ENCODE measurements at regions not wholly inside any gene's neighbourhood (a gene's known extent, or its start where the extent isn't known, plus 50 kb on each side); places are given as distances from the start of the nearest gene placed in this dataset.

DNA sequence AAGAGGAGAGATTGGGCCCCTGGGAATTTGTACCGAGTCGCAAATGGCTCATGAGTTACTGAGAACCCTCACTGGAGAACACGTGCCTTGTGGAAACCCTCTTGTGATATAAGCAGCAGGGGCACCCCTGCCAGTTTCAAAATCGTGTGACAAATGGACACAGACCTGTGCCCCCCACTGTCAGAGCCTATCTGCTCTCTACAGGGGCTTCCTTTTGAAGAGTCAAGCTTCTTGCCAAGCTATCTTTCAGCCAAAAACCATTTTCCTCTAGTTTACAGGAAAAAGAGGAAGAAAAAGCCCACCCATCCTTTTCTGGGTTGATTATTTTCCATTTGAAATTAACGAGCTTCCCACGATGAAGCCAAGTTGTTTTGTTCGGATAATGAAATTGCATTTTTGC is 64.1 kb upstream of the MPP7 start:
- Histone ChIP-seq H3K4me3 (replicated peaks in 1 of 3; ENCODE audit: insufficient read depth in 1 of 3, low read depth in 1 of 3, low read length in 3 of 3) (no peak overlapping the region), H3K79me2 (ENCODE audit: control insufficient read depth, insufficient read depth, low read length) (no peaks in the 10 kb centered on the region), H3K4me2 (ENCODE audit: insufficient read depth, low read length) (no peak overlapping the region), H3K27me3 (ENCODE audit: control insufficient read depth in 2 of 2, insufficient read depth in 2 of 2, low read length in 2 of 2) (peaks cover 0 to 2% of the 10 kb centered on the region in 2 experiments), H2AFZ (ENCODE audit: low read depth, low read length) (no peak overlapping the region), H3K9me1 (replicated peaks; ENCODE audit: control insufficient read depth, extremely low read depth, insufficient read depth, low read length) (no peaks in the 10 kb centered on the region), H3K36me3 (ENCODE audit: control insufficient read depth in 2 of 2, extremely low read depth in 1 of 2, insufficient read depth in 2 of 2, low read length in 2 of 2) (no peaks in the 10 kb centered on the region), H3K4me1 (ENCODE audit: control insufficient read depth, extremely low read depth, insufficient read depth, low read length) (no peaks in the 10 kb centered on the region), H3K9me3 (replicated peaks; ENCODE audit: control insufficient read depth, insufficient read depth, low read length) (no peaks in the 10 kb centered on the region), H4K20me1 (replicated peaks; ENCODE audit: control insufficient read depth, extremely low read depth, insufficient read depth, low read length) (no peaks in the 10 kb centered on the region), H3K9ac (replicated peaks; ENCODE audit: extremely low read depth, insufficient read depth, low read length) (no peak overlapping the region), H3K27ac (ENCODE audit: insufficient read depth, low read depth, low read length) (no peak overlapping the region)
- CTCF ChIA-PET = interaction anchor here (0.9 kb wide), 1 partner anchor 26 kb away, joined by 3 read pairs; no protein-coding TSS in a partner anchor
- intact Hi-C loops (cut with micrococcal nuclease) (no loop called here), dilution Hi-C loops (cut with MboI; ENCODE audit: extremely low pct_ligation_motif_present, low sequenced_read_pairs) (no loop called here)
- FAIRE-seq = no peak
- no TSS peak for BruUV-seq (replicated peaks)
- TF ChIP-seq JUN (IDR thresholded peaks at IDR 0.05; ENCODE audit: borderline replicate concordance, insufficient read depth, insufficient read length, low read depth) (no peak), GATA2 (IDR thresholded peaks at IDR 0.05; ENCODE audit: insufficient read depth, insufficient read length, low read depth, low read length) (no peak), MYC (IDR thresholded peaks at IDR 0.05; ENCODE audit: low read depth, low read length) (no peak), POLR2AphosphoS5 (IDR thresholded peaks at IDR 0.05; ENCODE audit: insufficient read depth, low read depth, low read length) (no peak), EZH2 (IDR thresholded peaks at IDR 0.05; ENCODE audit: borderline replicate concordance, low read depth, low read length, severe bottlenecking) (no peak), FOS (IDR thresholded peaks at IDR 0.05; ENCODE audit: borderline replicate concordance, insufficient read depth, low read length) (no peak), POLR2A (IDR thresholded peaks at IDR 0.05; ENCODE audit: low read depth, low read length) (no peak)
- TF ChIP-seq, protein P1, sequence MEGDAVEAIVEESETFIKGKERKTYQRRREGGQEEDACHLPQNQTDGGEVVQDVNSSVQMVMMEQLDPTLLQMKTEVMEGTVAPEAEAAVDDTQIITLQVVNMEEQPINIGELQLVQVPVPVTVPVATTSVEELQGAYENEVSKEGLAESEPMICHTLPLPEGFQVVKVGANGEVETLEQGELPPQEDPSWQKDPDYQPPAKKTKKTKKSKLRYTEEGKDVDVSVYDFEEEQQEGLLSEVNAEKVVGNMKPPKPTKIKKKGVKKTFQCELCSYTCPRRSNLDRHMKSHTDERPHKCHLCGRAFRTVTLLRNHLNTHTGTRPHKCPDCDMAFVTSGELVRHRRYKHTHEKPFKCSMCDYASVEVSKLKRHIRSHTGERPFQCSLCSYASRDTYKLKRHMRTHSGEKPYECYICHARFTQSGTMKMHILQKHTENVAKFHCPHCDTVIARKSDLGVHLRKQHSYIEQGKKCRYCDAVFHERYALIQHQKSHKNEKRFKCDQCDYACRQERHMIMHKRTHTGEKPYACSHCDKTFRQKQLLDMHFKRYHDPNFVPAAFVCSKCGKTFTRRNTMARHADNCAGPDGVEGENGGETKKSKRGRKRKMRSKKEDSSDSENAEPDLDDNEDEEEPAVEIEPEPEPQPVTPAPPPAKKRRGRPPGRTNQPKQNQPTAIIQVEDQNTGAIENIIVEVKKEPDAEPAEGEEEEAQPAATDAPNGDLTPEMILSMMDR (IDR thresholded peaks at IDR 0.05; ENCODE audit: extremely low read depth in 1 of 2, insufficient read depth in 1 of 2, low read depth in 1 of 2, low read length in 2 of 2) = no peak
- TF ChIP-seq, protein P2, sequence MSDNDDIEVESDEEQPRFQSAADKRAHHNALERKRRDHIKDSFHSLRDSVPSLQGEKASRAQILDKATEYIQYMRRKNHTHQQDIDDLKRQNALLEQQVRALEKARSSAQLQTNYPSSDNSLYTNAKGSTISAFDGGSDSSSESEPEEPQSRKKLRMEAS (IDR thresholded peaks at IDR 0.05; ENCODE audit: insufficient read depth, insufficient read length) = no peak
- no peak for DNase-seq (ENCODE audit: low read depth, low spot score)
- POLR2A ChIA-PET = no interaction called here
